HG03558 (cell line): ENCODE measurements at regions not wholly inside any gene's neighbourhood (a gene's known extent, or its start where the extent isn't known, plus 50 kb on each side); places are given as distances from the start of the nearest gene placed in this dataset.

Source experiments
- ATAC-seq: cut with Tn5 transposase; IDR thresholded peaks from one replicate; pipeline ENCODE4 v1.9.1; 2021; ENCODE audit warnings: moderate number of reproducible peaks; ENCODE audit not compliant: unreplicated experiment; ENCODE audit errors: extremely low read depth

DNA sequence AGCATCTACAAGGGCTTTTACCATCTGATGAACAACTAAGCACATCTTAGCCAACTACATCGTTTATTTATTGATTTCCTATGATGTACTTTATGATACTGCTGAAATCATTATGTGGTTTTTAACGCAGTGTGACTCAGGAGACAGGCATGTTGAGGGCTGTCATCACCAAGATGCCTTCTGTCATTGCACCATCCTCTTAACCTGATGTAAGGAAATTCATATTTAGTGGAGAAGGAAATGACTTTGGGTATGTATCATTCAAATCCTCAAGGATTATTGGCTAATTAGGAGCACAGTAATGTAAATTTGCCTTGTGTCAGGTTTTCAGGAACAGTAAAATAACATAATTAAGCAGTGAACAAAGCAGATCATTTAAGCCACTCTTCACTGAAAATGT lies 138.5 kb upstream of the MGMT start:
- no peak for ATAC-seq

DNA sequence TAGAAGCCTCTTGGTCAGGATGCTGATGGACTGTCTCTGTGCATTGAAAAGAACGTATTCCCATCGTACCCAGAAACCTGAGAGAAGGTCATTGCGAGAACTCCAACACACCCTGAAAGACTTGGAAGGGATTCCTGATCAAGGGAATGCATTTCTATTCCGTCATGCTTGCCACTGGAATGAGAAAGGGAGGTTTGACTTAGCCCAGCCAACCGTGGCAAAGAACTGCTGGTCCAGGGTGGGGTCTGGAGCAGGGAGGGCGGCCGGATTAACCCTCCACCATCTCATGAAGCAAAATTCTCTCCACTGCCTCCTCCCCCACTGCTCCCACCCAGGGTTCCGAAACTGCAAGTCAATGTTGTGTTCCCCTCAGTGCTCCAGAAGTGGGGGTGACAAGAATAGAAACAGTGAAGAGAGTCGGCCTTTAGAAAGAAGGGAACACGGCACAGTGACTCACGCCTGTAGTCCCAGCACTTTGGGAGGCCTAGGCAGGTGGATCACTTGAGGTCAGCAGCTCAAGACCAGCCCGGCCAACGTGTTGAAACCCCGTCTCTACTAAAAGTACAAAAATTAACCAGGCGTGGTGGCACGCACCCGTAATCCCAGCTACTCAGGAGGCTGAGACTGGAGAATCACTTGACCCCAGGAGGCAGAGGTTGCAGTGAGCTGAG lies 137.5 kb upstream of the MGMT start:
- ATAC-seq = no peak

DNA sequence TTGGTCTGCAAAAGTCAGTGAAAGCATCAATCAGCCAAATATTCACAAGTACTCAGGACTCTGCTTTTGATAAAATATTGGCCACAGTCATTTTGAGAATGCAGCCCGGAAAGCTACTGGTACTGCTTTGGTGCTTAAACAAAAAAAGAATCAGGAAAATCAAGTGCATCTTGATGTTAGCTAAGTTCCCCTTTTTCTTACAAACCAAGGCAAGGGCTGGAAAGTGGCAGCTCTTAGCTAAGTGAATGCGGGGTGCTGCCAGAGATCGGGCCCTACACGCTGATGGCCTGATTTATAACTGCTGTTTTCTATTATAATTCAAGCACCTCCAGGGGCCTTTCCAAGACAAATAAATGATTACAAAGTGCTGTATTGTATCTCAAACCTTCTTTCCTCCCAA lies 136.8 kb upstream of the MGMT start:
- ATAC-seq = no peak

DNA sequence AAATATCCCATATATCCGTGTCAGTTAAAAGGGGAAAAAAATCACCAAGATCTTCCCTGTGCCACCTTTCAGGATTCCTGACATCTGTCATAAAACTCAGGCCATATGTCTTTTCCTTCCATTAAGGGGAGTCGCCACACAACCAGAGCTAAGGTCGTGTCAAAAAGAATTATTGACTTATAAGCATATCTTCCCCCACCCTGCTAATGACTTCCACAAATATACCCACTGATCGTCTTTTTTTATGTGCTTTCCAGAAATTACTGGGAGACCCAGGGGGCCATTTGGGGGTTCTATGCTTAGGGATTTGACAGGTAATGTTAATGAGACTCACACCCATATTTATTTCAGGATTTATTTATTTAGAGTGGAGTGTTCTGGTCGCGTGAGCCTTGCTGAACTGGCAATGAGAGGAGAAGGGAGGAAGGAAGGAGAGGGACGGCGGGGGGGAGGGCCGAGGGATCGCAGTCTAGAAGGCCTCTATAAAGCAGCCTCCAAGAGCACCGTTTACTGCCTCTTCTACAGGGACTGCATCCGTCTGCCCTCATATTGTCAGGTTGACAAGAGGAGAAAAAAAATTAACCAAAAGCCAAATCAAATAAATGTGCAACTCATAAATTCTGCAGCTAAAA lies 135.7 kb upstream of the MGMT start:
- ATAC-seq = no peak

DNA sequence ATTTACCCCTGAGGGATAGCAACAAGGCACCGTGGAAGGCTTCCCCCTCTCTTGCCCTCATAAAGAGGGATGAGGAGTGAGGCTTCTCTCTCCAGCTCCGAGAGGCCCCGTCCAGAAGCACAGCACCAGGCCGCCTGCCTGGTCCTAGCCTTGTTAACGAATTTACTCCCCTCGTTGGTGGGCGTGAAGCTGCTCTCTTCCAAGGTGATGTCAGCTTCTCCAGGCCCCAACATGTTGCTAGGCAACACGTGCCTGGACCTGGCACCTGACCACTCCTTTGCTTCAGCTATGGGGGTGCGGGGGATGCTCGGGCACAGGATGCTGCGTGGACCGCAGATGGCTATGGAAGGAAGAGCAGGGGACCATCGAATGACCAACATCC lies 135.2 kb upstream of the MGMT start:
- ATAC-seq = no peak

DNA sequence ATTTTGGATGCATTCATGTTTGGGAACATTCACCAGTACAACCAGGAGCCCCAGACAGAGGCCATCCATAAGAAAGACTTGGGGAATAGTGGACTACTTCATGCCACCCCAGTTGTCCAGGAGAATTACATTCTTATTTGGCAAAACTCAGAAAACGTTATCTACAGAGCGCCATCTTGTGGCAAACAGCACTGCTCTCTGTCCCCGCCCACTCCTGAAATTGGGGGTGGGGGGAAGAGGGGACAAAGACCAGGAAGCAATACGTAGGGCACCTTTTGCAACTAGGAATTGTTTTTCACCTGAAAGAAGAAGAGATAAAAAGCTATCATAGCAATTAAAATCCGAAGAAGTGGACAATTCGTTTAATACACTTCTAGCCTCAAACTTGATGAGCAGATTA lies 134.6 kb upstream of the MGMT start:
- no peak for ATAC-seq

DNA sequence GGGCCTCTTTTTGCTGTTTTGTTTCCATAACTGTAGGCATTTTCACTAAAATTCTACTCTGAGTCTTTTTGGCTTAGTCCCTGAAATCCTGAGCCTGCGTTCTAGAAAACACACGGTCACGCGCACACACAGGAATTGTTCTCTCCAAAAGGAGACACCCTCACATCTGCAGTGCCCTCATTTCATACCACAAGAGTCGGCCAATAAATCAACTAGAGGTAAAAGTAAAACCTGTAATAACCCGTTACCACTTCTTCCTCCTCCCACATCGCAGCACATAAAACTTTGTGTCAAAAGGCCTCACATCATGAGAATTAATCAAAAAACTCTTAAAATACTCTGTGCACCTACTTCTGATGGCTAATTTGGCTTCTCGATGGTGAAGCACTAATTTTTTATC lies 133.3 kb upstream of the MGMT start:
- ATAC-seq = no peak

DNA sequence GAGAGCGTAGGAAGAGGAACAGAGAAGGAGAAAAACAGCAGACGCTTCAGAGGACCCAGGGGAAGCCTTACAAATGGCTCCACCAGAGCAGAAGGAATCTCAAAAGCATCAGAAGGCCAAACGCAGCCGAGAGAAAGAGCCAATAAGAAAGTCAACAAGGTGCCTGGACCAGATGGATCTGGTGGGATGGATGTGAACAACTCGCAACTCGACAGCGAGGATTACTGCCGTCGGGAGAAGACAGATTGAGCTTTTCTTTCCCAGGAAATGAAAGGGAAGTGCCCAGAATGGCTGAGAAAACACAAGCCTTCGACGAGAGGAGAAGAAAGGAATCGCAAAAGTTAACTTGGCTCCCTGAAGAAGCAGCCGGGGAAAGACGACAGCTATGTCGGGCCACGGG lies 132.8 kb upstream of the MGMT start:
- ATAC-seq = no peak

DNA sequence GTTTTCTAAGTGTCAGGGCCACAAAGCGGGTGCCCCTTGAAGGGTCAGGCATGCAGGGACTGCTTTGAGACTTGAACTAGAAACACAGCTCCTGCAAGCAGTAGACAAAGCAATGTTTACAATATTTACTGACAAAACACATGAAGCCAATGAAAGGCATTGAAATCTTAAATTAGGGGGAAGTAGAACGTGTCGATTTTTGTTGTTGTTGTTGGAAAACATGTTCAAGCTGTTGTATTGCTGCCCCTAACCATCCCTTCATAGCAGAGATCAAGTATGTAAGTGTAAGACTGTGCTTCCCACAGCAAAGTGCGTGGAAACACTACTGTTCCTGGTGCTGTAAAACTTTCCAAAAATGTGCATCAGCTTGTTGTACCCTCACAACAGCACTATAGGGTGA lies 131.6 kb upstream of the MGMT start:
- no peak for ATAC-seq

DNA sequence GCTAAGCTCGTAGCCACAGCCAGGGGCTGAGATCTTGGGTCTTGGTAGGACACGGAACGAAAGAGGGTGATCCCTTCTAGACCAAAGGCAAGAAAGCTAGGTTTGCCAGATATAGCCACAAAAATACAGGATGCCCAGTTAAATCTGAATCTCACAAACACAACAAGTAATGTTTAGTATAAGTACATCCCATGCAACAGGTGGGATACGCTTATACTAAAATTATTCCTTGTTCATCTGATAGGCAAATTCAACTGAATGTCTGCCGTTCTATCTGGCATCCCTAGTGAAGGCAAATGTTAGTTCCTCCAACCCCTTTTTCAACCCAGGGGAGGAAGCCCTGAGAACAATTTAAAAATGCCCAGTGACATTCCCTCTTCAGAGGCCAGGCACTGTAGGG lies 131.1 kb upstream of the MGMT start:
- no peak for ATAC-seq

DNA sequence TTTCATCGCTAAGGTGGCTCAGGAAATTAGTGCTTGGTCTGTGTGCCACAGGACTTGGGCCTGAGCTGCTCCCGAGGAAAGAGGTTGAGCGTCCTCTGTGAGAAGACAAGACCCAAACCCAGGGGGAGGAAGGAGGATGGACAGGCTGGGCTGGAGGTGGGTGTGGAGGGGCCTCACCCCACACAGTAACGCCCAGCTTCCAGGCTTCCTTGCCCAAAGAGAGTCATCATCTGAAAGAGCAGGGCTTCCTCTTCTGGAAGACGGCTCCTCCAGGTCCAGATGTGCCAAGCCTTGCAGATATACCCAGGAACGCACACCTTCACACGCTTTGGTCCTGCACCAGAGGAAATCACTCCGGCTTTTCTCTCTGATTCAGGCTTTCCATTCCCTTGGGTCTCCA lies 127.8 kb upstream of the MGMT start:
- no peak for ATAC-seq

DNA sequence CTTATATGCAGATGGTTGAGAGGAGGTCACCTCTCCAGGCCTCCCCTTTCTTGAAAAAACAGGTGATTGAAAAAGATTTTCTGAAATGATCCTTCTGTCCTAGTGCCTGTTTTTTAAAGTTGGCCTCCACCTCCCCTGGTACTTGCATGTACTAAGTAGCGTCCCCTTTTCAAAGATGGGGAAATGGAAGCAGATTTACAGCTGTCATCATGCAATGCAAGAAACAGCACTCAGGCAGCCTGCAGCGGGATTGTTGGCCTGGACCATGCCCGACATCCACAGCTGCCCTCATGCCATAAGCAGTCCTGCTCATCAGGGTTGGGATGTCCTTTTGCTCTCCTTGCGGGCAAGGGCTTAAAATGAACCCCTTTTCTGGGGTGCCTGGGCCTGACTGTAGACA lies 127.2 kb upstream of the MGMT start:
- no peak for ATAC-seq

DNA sequence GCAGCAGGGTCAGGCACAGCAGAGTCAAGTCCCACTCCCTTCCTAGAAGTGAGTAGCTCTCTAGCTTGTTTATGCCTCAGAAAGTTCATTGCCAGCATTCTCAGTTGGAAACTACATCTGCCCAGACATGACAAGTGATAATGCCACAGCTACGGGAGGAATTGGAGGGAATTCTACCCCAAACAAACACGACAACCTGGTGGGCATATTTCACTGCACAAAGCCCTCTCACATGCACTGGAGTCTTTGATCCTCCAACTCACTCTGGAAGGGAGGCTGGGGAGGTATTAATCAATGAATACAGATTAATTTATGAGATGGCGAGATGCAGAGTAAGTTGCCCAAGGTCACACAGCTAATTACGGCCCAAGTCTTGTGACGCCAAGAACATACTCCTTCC lies 126.0 kb upstream of the MGMT start:
- no peak for ATAC-seq

DNA sequence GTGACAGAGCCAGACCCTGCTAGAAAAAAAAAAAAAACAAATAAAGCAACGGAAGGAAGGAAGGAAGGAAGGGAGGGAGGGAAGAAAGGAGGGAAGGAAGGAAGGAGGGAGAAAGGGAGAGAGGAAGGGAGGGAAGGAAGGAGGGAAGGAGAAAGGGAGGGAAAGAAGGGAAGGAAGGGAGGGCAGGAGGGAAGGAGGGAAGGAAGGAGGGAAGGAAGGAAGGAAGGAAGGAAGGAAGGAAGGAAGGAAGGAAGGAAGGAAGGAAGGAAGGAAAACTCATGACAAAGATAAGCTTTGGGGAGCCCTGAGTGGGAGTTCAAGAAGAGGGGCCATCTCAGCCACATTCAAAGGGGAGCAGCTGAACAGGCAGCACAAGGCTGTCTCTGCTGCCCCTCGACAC lies 124.7 kb upstream of the MGMT start:
- ATAC-seq = no peak

DNA sequence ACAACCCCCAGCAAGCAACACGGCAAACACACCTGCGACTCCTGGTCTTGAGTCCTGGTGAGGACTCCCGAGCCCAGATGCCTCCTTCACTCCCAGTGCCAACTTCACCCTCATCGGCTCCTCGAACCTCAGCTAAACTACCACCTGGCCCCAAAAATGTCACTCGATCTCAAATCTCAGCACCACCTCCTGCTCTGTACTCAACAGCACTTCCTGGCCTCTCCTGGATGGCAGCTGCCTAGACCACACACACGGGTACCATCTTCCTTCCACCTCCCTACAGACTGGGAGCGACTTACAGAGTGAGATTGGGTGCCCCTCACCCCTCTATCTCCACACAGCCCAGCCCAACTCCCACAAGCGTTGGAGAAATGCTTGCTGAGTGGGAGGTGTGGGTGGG lies 123.9 kb upstream of the MGMT start:
- ATAC-seq = no peak

DNA sequence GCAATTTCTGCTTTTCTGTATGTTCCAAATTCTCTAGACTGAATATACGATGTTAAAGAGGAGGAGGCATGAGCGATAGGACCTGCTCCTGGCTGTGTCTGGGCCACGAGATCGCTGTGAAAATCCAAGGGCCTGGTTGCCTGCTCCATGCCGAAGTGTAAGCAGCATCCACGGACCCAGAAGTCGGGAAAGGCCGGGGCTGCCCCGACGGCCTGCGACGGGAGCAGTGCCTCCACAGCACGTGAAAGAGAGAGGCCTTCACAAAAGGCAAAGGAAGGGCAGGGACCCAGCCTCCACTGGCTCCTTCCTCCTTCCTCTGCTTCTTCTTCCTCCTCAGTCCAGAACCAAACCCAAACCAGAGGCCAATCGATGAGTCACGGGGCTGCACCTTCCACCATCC lies 122.9 kb upstream of the MGMT start:
- ATAC-seq = no peak

DNA sequence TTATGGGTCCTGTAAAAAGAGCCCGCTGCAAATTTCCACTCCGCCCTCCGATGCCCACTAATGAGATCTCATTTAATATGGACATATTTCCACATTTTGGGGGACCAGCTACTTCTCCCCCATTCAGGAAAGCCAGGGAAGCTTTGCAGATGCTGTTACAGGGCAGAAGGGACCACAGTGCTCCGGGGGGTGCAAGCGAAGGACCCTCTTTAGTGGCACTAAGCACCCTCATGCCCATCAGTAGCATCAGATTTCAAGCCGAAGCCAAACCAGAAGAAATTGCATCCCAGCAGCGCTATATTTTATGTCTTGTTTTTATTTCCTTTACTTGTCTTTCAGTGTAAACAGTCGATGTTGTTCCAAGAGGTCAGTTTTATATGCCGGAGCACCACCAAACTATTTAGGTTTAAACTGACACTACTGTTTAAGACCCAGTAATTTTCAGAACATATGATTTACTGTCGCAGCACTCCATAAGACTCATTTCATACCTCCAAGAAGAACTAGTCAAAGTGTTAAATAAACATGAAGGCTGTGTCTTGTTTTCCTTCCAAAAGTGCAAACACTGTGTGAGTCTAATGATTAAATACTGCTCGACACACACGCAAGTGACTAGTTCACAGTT lies 122.2 kb upstream of the MGMT start:
- ATAC-seq = no peak

DNA sequence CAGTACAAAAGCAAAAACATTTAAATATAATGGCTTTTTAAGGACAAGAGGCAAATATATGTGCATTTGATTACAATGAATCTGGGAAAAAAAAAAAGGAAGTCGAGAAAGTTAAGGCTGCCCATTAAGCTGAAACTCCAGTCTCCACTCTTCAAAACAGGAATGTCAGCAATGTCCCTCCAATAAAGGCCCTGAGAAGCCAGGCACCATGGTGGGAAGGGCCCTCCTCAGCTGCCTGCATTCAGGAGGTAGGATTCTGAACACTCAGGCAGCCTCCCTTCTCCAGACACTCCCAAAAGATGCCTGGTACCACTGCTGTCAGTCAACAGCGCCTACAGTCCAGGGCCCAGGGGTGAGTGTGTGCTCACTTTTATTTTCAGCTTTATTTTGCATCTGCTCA lies 121.3 kb upstream of the MGMT start:
- ATAC-seq = no peak

DNA sequence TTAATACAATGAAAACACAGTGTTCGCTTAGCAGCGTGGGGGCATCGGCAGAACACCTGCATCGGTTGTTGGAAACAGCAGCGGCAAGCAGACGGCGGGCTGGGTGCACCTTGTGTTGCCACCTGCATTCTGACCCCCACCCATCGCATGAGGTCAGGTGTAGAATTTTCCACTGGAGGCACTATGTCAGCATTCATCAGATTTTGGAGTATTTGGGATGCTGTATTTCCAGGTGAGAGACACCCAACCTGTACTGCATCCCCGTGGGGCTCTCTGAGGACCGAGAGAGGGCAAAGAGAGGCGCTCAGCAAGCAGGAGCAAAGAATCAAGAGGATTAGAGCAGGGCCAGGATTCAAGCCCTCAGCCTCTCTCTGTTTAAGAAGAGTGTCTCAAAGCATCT lies 116.4 kb upstream of the MGMT start:
- no peak for ATAC-seq

DNA sequence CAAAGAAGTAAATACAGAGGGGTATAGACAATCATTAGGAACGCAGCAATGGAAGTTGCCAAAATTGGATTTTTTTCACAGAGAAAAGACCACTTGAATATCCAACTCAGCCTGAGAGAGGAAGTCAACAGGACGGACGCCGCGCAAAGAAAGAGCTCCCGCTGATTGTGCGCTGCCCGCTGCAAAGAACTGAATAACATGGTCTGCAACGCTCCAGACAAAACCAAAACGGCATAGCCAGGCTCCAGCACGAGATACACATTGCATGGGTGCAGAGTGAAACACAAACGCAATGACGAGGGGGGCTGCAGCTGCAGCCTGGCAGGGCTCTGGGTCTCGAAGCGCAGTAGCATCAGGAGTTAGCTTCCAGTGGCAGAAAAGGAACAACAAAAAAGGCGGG lies 113.9 kb upstream of the MGMT start:
- ATAC-seq = no peak

DNA sequence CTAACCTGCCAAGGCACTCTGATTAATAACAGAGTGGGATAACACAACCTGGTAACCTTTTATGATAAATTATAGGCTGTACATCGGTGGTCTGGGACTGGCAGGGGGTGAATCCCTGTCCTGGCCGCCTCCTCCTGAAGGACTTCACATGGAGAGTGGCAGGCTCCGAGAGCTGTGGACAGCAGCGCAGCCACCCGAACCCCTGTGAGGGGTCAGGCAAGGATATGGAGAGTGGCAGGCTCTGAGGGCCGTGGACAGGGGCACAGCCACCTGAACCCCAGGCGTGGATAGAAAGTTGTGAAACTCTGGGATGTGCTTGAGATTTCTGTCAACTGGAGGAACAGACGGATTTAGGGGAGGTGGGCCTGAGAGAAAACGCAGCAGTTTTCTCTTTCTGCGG lies 107.0 kb upstream of the MGMT start:
- no peak for ATAC-seq
